ENCODE measurements at regions not wholly inside any gene's neighbourhood (a gene's known extent, or its start where the extent isn't known, plus 50 kb on each side); places are given as distances from the start of the nearest gene placed in this dataset.
"Not testable (repeated sequence)": the region's sequence is repeated elsewhere in the genome, so short reads cannot be mapped to it uniquely, and the experiment has no call there.

- DNase-seq: no peak
Observed at GRCh38 chr3:153319705-153320554, 157.9 kb downstream of the RAP2B start.

- no peak for DNase-seq
Observed at GRCh38 chr3:153320585-153321128, 158.6 kb downstream of the RAP2B start.

- no peak for DNase-seq
Observed at GRCh38 chr3:153328690-153329089, 166.7 kb downstream of the RAP2B start.

GRCh38 chr3:153330901-153331300, 168.9 kb downstream of the RAP2B start:
- DNase-seq: no peak

- no peak for DNase-seq
Observed at GRCh38 chr3:153331676-153332075, 169.7 kb downstream of the RAP2B start.

- DNase-seq: no peak
Observed at GRCh38 chr3:153334558-153334957, 172.5 kb downstream of the RAP2B start.

- no peak for DNase-seq
Observed at GRCh38 chr3:153337369-153337768, 175.3 kb downstream of the RAP2B start.

GRCh38 chr3:153338487-153338886, 176.5 kb downstream of the RAP2B start:
- peak; percentile 34 for DNase-seq

- DNase-seq: no peak
Observed at GRCh38 chr3:153339065-153339464, 177.0 kb downstream of the RAP2B start.

GRCh38 chr3:153343988-153344782, 182.2 kb downstream of the RAP2B start:
- DNase-seq: no peak

- no peak for DNase-seq
Observed at GRCh38 chr3:153348457-153349107, 186.6 kb downstream of the RAP2B start.

- DNase-seq: peak; percentile 16
Observed at GRCh38 chr3:153349108-153349499, 187.1 kb downstream of the RAP2B start.

GRCh38 chr3:153350420-153350819, 188.4 kb downstream of the RAP2B start:
- peak; percentile 93 for DNase-seq

GRCh38 chr3:153354641-153355040, 192.6 kb downstream of the RAP2B start:
- no peak for DNase-seq

GRCh38 chr3:153355559-153355958, 193.5 kb downstream of the RAP2B start:
- DNase-seq: no peak

GRCh38 chr3:153356908-153357307, 194.9 kb downstream of the RAP2B start:
- DNase-seq: no peak

GRCh38 chr3:153357436-153357835, 195.4 kb downstream of the RAP2B start:
- DNase-seq: peak; percentile 6

- no peak for DNase-seq
Observed at GRCh38 chr3:153369561-153370374, 207.7 kb downstream of the RAP2B start.

- no peak for DNase-seq
Observed at GRCh38 chr3:153370680-153371079, 208.7 kb downstream of the RAP2B start.

- DNase-seq: no peak
Observed at GRCh38 chr3:153372326-153372725, 210.3 kb downstream of the RAP2B start.

GRCh38 chr3:153373606-153374005, 211.6 kb downstream of the RAP2B start:
- no peak for DNase-seq

GRCh38 chr3:153378366-153378765, 216.3 kb downstream of the RAP2B start:
- DNase-seq: not testable (repeated sequence)

All from kidney glomerular epithelial cell (primary cell).